Type B pancreatic cell (in vitro differentiated cells): ENCODE measurements at regions not wholly inside any gene's neighbourhood (a gene's known extent, or its start where the extent isn't known, plus 50 kb on each side); places are given as distances from the start of the nearest gene placed in this dataset.

ENCODE experiments used
- DNase-seq: peaks from one replicate; pipeline ENCODE4 v3.0.0; 2021; ENCODE audit warnings: mixed read lengths; ENCODE audit not compliant: unreplicated experiment; ENCODE audit errors: extremely low spot score
- H3K27ac Mint-ChIP-seq: 2 replicates; pipeline ENCODE4 v1.8.0; 2021; ENCODE audit warnings: mild to moderate bottlenecking, mixed read lengths
- H3K27me3 Mint-ChIP-seq: 2 replicates; pipeline ENCODE4 v1.8.0; 2021; ENCODE audit warnings: mixed read lengths
- H3K36me3 Mint-ChIP-seq: 2 replicates; pipeline ENCODE4 v1.8.0; 2021; ENCODE audit warnings: mixed read lengths
- H3K4me1 Mint-ChIP-seq: one replicate; pipeline ENCODE4 v1.8.0; 2021; ENCODE audit warnings: mixed read lengths; ENCODE audit not compliant: unreplicated experiment
- H3K4me3 Mint-ChIP-seq: 2 replicates; pipeline ENCODE4 v1.8.0; 2021; ENCODE audit warnings: mild to moderate bottlenecking, mixed read lengths
- H3K9me3 Mint-ChIP-seq: 2 replicates; pipeline ENCODE4 v1.8.0; 2021; ENCODE audit warnings: mixed read lengths
- TF ChIP-seq, protein P1 (sequence below): fragments of 200-600 bp; sonication (generic); conservative IDR thresholded peaks from 2 replicates; pipeline ENCODE4 v1.5.0; 2021; ENCODE audit warnings: antibody characterized with exemption, mild to moderate bottlenecking

DNA sequence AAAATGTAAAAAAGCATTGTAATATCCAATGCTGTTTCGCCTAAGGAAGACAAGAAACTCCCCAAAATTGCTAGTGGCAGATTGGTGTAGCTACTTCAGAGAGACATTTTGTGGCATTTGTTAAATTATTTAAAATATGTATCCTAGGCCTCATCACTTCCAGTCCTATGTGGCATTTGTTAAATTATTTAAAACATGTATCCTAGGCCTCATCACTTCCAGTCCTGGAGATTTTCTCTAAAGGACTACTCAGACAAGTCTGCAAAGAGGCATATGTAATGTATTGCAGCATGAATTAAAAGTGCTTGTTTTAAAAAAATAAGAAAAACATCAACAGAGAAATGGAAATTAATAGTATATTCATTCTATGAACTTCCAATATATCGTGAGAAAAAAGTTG, 95.6 kb upstream of the KCTD3 start:
- Mint-ChIP-seq H3K36me3 (peaks cover 4% of the 10 kb centered on the region), H3K27ac (no peak overlapping the region), H3K9me3 (peaks cover 4% of the 10 kb centered on the region), H3K4me1 (peaks cover 4% of the 10 kb centered on the region), H3K4me3 (no peak overlapping the region), H3K27me3 (no peaks in the 10 kb centered on the region)
- TF ChIP-seq, protein P1, sequence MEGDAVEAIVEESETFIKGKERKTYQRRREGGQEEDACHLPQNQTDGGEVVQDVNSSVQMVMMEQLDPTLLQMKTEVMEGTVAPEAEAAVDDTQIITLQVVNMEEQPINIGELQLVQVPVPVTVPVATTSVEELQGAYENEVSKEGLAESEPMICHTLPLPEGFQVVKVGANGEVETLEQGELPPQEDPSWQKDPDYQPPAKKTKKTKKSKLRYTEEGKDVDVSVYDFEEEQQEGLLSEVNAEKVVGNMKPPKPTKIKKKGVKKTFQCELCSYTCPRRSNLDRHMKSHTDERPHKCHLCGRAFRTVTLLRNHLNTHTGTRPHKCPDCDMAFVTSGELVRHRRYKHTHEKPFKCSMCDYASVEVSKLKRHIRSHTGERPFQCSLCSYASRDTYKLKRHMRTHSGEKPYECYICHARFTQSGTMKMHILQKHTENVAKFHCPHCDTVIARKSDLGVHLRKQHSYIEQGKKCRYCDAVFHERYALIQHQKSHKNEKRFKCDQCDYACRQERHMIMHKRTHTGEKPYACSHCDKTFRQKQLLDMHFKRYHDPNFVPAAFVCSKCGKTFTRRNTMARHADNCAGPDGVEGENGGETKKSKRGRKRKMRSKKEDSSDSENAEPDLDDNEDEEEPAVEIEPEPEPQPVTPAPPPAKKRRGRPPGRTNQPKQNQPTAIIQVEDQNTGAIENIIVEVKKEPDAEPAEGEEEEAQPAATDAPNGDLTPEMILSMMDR, result no peak
- no peak for DNase-seq

DNA sequence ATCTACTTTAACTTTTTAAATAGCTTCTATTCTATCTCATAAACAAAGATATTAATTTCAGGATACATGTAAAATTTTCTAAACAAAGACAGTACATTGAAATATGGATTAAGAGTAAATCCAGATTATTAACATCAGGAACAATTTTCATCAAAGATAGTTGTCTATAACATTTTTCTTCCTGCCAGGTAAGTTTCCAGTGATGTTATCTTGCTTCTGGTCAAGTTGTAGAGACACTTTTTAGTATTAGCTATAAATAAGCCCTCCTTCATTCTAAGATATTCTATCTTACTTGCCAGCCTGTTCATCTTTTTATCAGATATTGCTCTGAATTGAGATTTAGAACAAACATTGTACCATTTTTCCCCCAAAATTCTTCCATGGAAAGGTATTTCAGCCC, 94.4 kb upstream of the KCTD3 start:
- H3K36me3 Mint-ChIP-seq, result peaks cover 6% of the 10 kb centered on the region
- peaks cover 5% of the 10 kb centered on the region for H3K4me1 Mint-ChIP-seq
- DNase-seq, result no peak
- H3K27ac Mint-ChIP-seq, result no peak overlapping the region
- TF ChIP-seq, protein P1, result no peak
- H3K9me3 Mint-ChIP-seq, result peaks cover 6% of the 10 kb centered on the region
- H3K4me3 Mint-ChIP-seq, result no peak overlapping the region
- H3K27me3 Mint-ChIP-seq, result no peaks in the 10 kb centered on the region

DNA sequence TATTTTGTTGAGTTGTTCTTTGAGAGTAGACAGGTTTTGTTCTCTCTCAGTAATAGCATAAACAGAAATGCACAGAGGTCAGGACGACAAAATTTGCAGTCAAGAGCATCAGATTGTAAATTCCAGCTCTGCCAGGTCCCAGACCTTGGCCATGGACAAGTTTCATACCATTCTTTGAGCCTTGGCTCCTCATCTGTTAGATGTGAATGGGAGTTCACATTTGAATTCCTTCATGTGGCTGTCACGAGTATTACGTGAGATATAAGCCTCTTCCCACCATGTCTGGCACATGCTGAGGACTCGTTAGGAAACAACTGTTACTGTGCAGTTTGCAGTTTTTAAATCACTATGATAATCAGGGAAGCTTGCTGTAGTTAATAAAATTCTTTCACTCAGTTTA, 93.2 kb upstream of the KCTD3 start:
- TF ChIP-seq, protein P1, result no peak
- Mint-ChIP-seq H3K27ac (no peak overlapping the region), H3K36me3 (peaks cover 6% of the 10 kb centered on the region), H3K4me1 (peaks cover 5% of the 10 kb centered on the region), H3K4me3 (no peak overlapping the region), H3K9me3 (peaks cover 14% of the 10 kb centered on the region), H3K27me3 (no peaks in the 10 kb centered on the region)
- no peak for DNase-seq

DNA sequence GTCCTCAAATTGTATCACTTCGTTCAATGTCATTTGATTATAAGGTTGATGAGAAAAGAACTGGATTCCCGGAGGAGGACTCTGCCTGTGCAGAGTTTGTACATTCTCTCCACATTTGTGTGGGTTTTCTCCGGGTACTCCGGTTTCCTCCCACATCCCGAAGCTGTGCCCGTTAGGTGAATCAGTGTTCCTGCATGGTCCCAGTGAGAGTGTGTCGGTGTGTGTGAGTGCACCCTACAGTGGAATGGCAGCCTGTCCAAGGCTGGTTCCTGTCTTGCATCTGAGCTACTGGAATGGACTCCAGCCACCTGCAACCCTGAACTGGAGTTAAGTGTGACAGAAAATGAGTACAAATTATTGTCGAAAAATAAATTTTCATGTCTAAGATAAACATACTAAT, 92.2 kb upstream of the KCTD3 start:
- Mint-ChIP-seq H3K27ac (no peak overlapping the region), H3K4me1 (peaks cover 5% of the 10 kb centered on the region), H3K36me3 (peaks cover 6% of the 10 kb centered on the region), H3K27me3 (no peaks in the 10 kb centered on the region), H3K9me3 (peaks cover 14% of the 10 kb centered on the region), H3K4me3 (no peak overlapping the region)
- DNase-seq, result no peak
- TF ChIP-seq, protein P1, result no peak

DNA sequence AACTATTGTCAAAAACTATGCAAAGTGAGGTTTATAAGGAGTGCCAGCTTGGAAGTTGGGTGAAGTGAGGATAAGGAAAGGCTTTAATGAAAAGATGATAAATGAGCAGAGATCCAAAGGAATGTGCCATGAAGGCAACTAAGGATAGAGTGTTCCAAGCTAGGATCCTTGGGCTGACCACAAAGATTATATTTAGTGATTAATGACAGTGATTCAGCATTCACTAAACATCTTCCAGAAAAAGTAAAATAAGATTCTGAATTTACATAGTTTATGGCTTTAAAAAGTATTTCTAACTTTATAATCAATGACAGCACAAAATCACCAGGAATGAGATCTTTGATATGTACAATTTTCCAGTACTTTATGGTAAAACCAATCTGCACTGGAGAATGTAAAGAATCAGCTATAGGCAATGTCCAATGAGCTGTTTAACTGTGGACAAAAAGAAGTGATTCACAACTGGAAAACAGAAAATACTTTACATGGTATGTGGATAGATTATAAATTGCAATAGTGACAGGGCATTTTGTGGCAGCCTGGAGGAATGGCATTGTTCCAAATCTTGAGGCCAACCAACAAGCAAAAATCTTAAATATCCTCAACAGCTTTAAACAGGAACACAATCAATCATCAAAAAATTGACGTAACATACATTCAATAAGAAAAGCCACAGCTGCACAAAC, 91.2 kb upstream of the KCTD3 start:
- Mint-ChIP-seq H3K4me1 (peaks cover 5% of the 10 kb centered on the region), H3K27me3 (no peaks in the 10 kb centered on the region), H3K36me3 (peaks cover 6% of the 10 kb centered on the region), H3K4me3 (peak overlapping the region; percentile 48), H3K27ac (peak overlapping the region; percentile 47), H3K9me3 (peaks cover 14% of the 10 kb centered on the region)
- DNase-seq, result no peak
- TF ChIP-seq, protein P1, result no peak
